A673 (cell line): ENCODE measurements at regions not wholly inside any gene's neighbourhood (a gene's known extent, or its start where the extent isn't known, plus 50 kb on each side); places are given as distances from the start of the nearest gene placed in this dataset.

Source experiments
- EZH2 ChIP-seq: fragments of 200-600 bp; sonication (generic); IDR thresholded peaks from 2 replicates; pipeline ENCODE4 v1.6.1; 2017; ENCODE audit warnings: borderline replicate concordance, low read depth, mild to moderate bottlenecking, mixed read lengths, antibody characterized with exemption, low read length; ENCODE audit not compliant: poor library complexity, severe bottlenecking
- TF ChIP-seq, protein P1 (sequence below): fragments of 300-800, 200-600 bp; sonication (generic); conservative IDR thresholded peaks from 2 replicates; pipeline ENCODE4 v1.5.1; 2017; ENCODE audit warnings: low read depth, mild to moderate bottlenecking, antibody characterized with exemption, low read length, moderate library complexity, mixed read lengths

DNA sequence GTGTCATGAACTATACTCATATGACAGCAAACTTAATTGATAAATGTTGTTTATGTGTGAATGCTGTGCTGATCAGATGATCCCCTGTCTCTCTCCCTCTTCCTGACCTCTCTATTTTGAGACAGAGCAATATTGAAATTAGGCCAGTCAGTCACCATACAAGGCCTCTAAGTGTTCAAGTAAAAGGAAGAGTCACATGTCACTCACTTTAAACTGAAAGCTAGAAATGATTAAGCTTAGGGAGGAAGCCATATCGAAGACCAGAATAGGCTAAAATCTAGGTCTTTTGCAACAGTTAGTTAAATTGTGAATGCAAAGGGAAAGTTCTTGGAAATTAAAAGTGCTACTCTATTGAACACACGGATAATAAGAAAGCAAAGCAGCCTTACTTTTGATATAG, 498.6 kb downstream of the ZPLD1 start:
- TF ChIP-seq, protein P1, sequence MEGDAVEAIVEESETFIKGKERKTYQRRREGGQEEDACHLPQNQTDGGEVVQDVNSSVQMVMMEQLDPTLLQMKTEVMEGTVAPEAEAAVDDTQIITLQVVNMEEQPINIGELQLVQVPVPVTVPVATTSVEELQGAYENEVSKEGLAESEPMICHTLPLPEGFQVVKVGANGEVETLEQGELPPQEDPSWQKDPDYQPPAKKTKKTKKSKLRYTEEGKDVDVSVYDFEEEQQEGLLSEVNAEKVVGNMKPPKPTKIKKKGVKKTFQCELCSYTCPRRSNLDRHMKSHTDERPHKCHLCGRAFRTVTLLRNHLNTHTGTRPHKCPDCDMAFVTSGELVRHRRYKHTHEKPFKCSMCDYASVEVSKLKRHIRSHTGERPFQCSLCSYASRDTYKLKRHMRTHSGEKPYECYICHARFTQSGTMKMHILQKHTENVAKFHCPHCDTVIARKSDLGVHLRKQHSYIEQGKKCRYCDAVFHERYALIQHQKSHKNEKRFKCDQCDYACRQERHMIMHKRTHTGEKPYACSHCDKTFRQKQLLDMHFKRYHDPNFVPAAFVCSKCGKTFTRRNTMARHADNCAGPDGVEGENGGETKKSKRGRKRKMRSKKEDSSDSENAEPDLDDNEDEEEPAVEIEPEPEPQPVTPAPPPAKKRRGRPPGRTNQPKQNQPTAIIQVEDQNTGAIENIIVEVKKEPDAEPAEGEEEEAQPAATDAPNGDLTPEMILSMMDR = no peak
- no peak for TF ChIP-seq EZH2
